Caki2 (cell line): ENCODE measurements at regions not wholly inside any gene's neighbourhood (a gene's known extent, or its start where the extent isn't known, plus 50 kb on each side); places are given as distances from the start of the nearest gene placed in this dataset.

Source experiments
- DNase-seq: peaks from one replicate; pipeline ENCODE4 v3.0.0-alpha.2; 2015; ENCODE audit warnings: low read depth
- in situ Hi-C: cut with HindIII; loops from 2 replicates; pipeline ENCODE4 v1.10.0; 2016; ENCODE audit warnings: low sequenced_read_pairs, low pct_unique_long_range_greater_than_20kb, mixed read lengths

DNA sequence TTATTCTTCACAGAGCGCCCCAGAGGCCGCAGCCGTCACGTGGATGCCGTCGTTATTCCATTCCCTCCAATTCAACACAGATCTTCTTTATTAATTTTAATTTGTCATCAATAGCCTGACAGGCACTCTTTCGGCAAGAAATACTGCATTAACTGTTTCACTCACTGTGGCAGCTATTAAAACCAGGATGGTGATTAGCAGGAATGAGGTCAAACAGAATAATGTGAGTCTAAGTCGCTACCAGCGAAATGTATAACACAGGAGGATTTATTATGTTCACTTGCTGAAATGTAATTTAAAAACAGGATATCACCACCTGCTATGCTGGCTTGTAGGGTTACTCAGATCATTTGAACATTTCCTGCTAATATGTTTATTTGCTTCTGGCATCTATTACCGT, 74.2 kb upstream of the MGMT start:
- no peak for DNase-seq
- in situ Hi-C loops = no loop called here

DNA sequence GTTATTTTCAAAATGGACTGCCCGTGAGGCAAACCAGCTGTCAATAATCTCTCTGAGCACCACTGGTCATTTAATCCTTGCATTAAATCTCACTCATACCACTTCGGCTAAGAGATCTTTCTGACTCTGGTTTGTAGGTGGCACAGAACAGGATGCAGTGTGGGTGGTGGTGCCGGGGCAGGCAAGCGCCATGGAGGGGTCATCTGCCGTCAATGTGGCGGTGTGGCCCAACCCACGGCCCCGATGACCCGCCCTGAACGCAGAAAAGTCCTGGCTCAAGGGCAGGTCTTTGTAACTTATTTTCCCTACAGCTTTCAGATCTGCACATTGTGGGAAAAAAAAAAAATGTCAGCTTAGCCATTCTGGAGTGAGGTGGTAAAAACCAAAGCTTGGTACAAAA, 73.2 kb upstream of the MGMT start:
- no peak for DNase-seq
- in situ Hi-C loops = no loop called here

DNA sequence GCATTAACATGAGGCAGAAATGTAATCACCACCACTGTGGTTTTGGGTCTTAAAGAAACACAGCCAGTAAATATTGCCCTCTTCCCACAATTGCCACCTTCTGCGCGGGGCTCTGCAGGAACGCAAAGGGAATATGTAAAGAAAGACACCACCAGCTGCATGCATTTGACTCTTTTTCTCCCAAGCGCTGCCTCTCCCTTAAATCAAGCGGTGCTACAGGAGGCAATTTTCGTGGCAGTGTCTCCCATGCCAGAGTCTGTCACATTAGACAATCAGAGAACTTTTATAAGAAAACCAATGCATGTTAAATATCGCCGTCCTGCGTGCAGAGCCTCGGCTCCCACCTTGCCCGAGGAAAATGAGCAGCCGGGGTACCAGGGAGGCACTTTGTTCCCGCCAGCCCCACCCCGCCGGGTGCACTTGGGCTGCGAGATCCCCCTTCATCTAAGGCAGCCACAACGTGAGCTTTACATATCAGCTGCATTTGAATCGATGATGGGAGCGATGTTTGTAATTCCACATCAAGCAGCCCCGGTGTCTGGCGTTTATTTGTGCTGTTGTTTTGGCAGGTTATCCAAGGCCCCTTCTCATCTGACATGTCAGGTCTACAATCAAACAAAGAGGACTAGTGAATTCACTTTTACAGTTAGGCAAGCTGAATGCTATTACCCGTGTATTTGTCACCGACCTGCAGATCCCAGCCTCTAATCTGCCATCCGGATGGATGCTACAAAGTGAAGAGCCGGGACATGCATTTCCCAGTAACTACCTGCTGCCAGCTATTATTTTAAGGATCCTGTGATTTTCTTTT, 72.3 kb upstream of the MGMT start:
- in situ Hi-C loops = no loop called here
- no peak for DNase-seq

DNA sequence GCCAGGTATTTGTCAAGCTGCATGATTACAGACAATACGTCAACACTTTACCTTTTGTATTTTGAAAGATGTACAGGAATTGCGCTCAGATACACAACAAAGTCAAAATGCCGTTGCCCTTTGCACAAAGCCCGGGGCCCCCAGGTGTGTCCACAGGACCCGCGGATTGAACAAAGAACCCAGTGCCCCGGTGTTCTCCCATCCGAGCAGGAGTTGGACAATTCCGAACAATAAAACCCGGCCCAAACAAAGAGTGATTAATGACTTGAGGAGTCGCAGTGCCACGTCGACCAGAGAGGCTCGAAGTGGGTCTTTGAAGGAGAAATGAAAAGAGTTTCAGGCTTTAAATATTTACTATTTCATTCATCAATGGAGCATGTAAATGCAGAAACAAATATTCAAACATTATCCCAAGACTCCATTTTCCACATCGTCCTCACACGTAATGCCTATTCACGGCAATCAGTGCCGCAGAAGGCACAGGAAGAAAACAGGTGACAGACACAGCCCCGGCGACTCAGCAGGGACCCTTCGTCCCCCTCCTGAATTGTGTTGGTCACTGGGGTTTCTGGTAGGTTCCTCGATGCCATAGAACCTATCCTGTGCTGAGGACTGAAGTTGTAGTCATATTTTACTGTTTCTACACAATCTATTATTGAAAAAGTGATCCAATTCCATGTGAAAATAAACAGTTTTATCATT, 70.9 kb upstream of the MGMT start:
- in situ Hi-C loops = no loop called here
- DNase-seq = no peak

DNA sequence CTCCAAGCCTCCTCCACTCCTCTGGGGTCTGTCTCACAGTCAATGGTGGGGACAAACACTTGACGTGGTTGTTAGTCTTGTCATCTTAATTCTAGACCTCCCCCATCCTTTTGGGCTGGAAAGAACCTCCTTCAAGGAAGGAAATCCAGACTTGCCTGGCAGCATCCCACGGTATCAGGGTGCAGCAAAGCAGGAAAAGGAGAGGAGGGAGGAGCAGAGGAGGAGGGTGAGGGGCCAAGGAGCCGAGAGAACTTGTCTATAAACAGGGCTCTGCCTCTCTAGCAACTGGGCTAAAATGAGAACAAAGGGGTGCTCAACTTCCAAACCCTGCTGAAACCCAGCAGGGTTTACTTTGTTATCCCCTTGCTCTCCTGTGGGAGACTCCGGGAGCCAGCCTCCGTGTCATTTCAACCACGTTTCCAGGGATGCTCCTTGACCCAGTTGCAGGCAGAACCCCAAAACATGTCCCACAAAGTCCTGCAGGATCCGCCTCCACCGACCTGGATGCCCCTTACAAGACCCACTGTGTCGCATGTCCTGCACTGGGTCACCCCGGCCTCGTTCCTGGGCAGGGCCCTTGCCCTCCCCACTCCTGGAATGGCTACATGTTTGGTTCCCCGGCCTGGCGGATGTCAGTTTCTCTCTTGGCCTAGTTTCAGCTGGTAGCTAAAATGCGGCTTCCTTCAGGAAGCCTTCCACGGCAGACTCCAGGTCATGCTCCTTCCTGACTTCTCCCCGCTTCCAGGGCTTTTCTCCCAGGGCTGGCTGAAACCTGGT, 69.7 kb upstream of the MGMT start:
- in situ Hi-C loops = no loop called here
- DNase-seq = no peak

DNA sequence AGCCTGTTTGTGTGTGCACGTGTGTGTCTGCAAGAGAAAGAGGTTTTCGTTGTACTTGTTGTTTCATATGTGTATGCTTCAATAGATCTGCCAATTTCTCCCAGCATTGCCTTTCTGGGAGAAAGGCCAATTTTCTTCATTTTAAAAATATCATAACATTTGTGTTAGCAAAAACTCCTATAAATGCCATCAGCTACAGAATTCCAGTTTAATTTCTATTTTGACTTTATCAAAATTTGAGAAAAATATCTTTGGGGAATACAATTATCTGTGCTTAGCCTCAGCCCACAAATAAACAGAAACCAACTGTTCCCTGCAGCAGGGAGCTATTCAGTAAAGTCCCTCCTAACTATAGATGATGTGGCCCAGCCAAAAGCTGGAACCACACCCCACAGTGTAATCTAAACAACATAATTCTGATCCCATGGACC, 68.3 kb upstream of the MGMT start:
- DNase-seq = no peak
- in situ Hi-C loops = no loop called here

DNA sequence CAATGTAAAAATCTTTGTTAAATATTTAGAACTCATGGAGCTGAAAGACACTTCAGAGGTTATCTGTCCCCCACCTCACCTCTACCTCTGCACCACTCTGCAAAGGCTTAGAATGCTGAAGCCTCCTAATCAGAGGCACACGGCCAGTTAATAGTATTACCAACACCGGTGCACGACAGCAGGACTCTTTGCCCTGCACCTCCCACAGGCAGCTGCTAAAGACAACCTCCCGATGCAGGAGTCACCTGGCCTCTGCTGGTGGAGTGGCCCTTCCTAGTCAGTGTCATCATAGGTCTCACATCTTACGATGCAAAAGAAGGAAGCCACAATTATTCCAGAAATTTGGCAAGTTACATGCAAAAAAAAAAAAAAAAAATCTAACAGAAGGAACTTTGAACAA, 66.6 kb upstream of the MGMT start:
- DNase-seq = no peak

DNA sequence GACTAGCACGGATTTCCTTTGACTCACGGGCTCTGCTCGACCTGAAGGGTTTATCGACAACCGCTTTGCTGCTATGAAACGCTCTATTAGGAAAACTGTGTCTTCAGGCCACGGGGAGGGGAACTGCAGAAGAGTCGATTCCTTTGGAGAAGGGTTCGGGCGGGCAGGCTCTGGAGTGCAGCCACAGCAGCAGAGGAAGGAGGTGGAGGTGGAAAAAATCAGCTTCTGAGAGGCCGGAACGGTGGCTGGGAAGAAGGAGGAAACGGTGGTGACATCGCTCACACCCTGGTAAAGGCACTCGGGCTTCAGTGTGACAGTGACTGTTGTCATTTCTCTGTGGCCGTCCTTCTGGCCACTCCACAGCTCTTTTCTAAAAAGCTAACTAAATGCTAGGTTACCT, 64.6 kb upstream of the MGMT start:
- in situ Hi-C loops = no loop called here
- DNase-seq = no peak

More for the DNA sequence above, 66.6 kb upstream of the MGMT start:
- in situ Hi-C loops = no loop called here

DNA sequence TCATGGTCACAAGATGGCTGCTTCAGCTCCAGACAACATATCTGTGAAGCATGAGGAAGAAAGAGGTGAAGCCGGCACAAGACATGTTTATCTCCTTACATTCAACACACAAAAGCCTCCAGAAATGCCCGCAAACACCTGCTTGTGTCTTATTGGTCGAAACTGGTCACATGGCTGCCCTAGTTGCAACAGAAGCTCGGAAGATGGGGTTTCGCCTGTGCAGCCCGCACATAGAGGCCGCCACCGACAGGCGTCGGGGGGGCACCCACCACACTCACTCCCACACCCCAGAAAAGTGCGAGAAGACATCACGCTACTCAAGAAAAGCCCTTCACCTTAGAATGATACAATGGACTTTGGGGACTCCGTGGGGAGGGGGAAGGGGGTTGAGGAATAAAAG, 63.0 kb upstream of the MGMT start:
- in situ Hi-C loops = no loop called here

DNA sequence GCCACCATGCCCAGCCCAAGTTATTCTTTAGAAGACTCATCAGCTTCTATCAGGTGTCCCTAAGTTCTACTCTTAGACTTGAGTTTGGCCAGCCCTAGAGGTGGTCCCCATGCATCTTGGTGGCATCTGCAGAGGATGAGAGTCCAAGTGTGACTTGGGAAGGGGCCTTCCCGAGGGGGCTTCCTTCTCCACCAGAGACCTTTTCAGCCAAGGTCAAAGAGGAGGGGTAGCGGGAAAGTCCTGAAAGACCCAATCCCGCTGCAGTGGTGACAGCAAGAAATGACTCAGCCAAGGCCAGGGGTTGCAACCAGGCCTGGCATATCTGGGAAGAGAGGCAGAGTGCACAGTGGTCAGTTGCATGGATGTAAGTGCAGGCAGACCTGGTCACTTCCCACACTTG, 61.7 kb upstream of the MGMT start:
- no peak for DNase-seq
- in situ Hi-C loops = no loop called here

More for the DNA sequence above, 63.0 kb upstream of the MGMT start:
- no peak for DNase-seq

DNA sequence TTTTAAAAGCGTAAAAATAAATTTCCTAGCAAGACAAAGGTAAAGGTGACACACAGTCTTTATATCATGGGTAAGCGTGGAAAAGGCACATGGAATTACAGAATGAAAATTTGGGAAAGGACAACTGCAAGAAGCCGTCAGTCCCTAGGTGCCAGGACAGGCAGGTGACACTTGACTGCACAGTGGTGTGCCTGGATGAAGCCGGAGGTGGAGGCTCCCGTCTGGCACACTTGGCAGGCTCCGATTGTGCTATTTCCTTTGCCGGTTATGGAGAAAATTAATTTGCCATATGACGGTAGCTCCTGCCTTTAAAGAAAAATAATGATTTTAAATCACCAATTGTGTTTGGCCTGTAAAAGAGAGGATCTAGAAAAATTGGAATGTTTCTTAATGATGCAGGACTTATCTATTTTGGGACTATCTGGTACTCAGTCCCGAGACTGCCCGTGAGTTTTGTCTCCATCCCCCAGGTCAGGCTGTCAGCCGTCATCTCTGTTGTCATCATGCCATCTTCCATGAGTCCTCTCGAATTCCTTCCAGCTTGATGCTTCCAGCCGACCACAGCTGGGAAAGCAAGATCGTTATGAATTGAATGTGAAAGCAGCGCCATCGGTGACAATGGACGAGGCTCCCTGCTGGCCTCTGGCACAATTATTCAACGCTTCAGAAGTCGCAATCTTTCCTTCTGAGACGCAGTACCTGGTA, 56.2 kb upstream of the MGMT start:
- in situ Hi-C loops = no loop called here
- DNase-seq = no peak

DNA sequence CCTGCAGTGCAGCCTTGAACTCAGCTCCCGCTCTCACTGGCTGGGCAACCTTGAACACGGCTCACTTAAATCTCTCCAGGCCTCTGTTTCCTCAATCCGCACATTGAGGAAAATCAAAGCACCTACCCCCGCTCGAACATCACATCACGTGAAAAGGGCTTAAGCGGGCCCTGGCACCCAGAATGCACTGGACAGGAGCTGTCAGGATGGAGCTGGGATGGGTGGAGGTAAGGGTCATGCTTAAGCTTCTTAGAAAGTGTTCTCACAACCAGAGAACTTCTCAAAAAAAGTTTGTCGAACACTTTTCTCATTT, 55.7 kb upstream of the MGMT start:
- no peak for DNase-seq
- in situ Hi-C loops = no loop called here

DNA sequence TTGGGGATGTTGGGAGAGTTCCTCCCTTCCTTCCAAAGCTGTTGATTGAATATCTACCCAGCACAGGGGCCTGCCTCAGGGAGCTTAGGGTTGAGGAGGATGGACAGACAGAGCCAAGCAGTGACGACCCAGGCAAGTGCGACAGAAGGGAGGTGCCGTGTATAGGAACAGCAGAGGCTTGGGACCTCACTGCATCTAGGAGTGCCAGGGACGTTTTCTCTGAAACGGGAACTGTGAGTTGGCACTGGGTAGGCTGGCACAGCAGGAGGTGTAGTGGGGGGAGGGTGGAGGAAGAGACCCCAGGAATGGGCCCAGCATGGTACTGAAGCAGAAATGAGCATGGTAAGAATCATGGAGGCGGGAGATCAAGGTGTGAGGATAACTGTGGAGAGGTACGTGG, 55.3 kb upstream of the MGMT start:
- DNase-seq = no peak
- in situ Hi-C loops = no loop called here

DNA sequence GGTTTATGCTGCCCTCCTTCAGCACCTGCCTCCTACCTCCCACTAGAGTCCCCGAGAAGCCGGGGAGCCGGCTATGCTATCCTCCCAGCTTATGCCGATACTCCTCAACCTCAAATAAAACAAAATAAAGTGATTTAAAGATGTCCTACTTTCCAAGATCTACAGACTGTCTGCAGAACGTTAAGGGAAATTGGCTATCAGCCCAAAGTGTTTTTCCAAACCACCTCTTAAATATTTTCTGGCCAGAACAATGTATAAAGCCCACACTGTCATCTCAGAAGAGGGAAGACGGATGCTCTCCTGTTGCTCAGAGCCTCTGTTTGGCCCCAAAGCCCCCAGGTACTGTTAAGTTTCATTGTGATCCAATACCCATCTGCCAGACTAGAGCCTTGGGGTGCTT, 54.0 kb upstream of the MGMT start:
- in situ Hi-C loops = no loop called here
- no peak for DNase-seq

DNA sequence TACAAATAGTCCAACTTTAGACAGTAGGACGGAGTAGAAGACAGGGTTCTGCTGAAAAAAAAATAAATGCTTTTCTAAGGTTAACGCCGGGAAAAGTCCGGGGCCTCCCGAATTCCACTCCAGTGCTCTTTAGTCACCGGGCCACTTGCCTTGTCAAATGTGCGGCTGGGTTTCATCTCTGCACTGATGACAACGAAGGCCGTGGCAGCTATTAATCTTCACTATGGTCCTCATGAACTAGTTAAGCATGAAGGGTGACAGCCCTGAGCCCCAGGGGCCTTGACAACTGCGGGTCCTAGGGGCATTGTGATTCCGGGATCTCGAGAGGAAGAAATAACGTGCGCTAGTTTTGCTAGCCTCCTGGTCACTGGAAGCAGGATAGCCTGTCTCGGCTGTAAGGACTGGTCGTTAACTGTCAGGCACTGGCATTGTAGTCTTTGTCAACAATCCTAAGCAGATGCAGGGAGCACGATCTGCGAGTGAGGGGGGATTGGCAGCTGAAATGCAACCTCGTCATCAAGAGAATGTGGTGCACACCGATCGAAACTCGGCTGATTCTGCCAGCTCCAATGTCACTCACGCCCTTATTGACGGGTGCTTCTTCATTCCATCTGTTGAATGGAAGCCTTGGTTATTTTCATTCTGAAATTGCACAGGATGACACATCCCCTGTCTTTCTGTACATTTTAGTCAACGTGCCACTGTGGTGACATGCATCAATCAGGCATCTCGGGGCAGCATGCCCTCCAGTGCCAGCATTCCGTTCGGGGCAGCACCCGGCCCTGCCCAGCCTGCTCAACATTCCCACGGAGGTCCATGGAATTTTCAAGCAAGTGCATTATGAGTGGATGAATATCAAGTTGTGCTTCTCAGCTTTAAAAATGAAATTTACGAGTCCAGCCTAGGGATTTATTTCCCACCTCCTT, 51.6 kb upstream of the MGMT start:
- in situ Hi-C loops = no loop called here
- no peak for DNase-seq

DNA sequence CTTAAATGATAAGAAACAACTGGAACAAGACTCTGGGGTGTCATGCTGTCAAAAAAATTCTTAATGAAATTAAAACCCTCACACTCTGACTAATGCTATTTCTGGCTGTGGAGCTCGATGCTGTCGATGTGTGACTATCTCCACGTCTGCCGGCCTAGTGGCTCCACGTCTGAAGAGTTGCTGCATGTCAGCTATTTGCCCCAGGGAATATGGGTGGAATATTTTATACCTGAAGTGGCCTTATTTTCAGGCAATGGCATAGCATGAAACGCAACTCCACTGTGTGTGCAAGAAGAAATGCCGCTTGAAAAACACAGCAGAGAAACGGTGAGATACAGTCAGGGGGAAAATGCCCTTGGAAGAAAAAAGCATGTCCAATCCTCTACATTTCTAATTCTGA, 50.9 kb upstream of the MGMT start:
- in situ Hi-C loops = no loop called here
- DNase-seq = no peak

DNA sequence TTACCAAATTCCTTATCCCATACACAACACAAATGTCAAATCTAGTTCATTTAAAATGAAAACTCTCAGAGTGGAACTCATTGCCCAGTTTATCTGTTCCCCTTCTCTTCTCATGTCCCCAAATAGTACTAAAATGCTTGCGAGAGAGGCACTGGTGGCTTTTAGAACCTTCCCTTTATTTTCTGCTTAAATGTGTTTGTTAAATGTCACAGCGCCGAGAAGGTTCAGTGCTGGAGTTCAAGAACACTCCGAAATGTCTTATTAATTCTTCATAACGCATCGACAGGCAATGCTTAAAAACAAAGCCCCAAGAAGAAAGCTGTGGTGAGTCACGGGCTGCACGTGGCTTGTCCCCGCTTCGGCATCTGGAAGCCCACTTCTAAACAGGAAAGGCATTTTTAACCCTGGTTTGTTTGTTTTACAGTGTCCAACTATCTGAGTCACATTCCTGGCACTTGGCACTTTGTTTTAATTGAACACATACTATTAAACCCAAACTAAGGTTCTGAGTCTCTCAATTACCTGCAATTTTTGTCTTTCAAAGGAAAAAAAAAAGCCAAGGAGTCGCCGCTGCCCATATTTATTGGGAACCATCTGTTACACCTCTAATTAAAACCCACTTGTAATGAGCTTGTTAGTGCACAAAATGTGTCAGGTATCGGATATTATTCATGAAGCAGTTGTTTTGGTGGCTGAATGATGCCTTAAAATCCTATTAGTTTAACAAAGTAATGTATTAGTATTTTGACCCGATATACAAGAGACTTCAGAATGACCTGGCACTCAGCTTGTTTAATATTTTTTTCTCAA, 49.9 kb upstream of the MGMT start:
- in situ Hi-C loops = no loop called here
- DNase-seq = no peak
